NOMO-1 treated with DMSO at 0.1 percent for 48 hours (cell line): ENCODE measurements at regions not wholly inside any gene's neighbourhood (a gene's known extent, or its start where the extent isn't known, plus 50 kb on each side); places are given as distances from the start of the nearest gene placed in this dataset.

Source experiments
- DNase-seq: peaks from one replicate; lab custom pipeline; 2025; ENCODE audit not compliant: unreplicated experiment; lab: John Stamatoyannopoulos, UW

GRCh38 chr9:109880276-109881169 is 100.5 kb downstream of the PALM2AKAP2 start:
- peak; percentile 13 for DNase-seq

GRCh38 chr9:109883623-109884022 is 103.6 kb downstream of the PALM2AKAP2 start:
- DNase-seq: no peak

- DNase-seq: no peak
Observed at GRCh38 chr9:109886041-109886440, 106.0 kb downstream of the PALM2AKAP2 start.

GRCh38 chr9:109886617-109887016 is 106.6 kb downstream of the PALM2AKAP2 start:
- DNase-seq: no peak

GRCh38 chr9:109887079-109887478 is 107.1 kb downstream of the PALM2AKAP2 start:
- DNase-seq: no peak

- no peak for DNase-seq
Observed at GRCh38 chr9:109888695-109889094, 108.7 kb downstream of the PALM2AKAP2 start.

GRCh38 chr9:109889456-109889855 is 109.5 kb downstream of the PALM2AKAP2 start:
- no peak for DNase-seq

- no peak for DNase-seq
Observed at GRCh38 chr9:109893241-109893640, 113.2 kb downstream of the PALM2AKAP2 start.

- no peak for DNase-seq
Observed at GRCh38 chr9:109894473-109894872, 114.5 kb downstream of the PALM2AKAP2 start.

GRCh38 chr9:109894921-109895758 is 115.1 kb downstream of the PALM2AKAP2 start:
- peak; percentile 60 for DNase-seq

- no peak for DNase-seq
Observed at GRCh38 chr9:109901201-109901600, 121.2 kb downstream of the PALM2AKAP2 start.

- DNase-seq: peak; percentile 69
Observed at GRCh38 chr9:109903515-109904138, 123.6 kb downstream of the PALM2AKAP2 start.

- DNase-seq: no peak
Observed at GRCh38 chr9:109904666-109905065, 124.7 kb downstream of the PALM2AKAP2 start.

- DNase-seq: no peak
Observed at GRCh38 chr9:109905472-109905871, 125.5 kb downstream of the PALM2AKAP2 start.

- no peak for DNase-seq
Observed at GRCh38 chr9:109906766-109907382, 126.9 kb downstream of the PALM2AKAP2 start.

- DNase-seq: no peak
Observed at GRCh38 chr9:109907400-109907799, 127.4 kb downstream of the PALM2AKAP2 start.

- no peak for DNase-seq
Observed at GRCh38 chr9:109907810-109908458, 127.9 kb downstream of the PALM2AKAP2 start.

GRCh38 chr9:109908459-109909390 is 128.7 kb downstream of the PALM2AKAP2 start:
- DNase-seq: no peak
